HepG2 (cell line): ENCODE measurements at regions not wholly inside any gene's neighbourhood (a gene's known extent, or its start where the extent isn't known, plus 50 kb on each side); places are given as distances from the start of the nearest gene placed in this dataset.

Experiments used
- ATAC-seq: fragments of 200-7000 bp; cut with Tn5 transposase; 3 replicates; pipeline ENCODE4 v1.9.1; 2020; ENCODE audit warnings: mild to moderate bottlenecking, moderate library complexity
- BruUV-seq: library from RNA; stranded (reverse); fragments of 400-500 nt; replicated peaks from 2 replicates; lab custom pipeline; 2021; lab: Mats Ljungman, UMichigan
- CTCF ChIA-PET: fragments of 300-600 bp; formaldehyde crosslinking; extraction: SDS; loops from one replicate; lab custom pipeline; 2021; ENCODE audit warnings: low total read pairs, inconsistent platforms, low intra/inter-chr PET ratio; lab: Yijun Ruan, JAX
- POLR2A ChIA-PET: fragments of 350-600 bp; sonication (Branson Sonifier 250); formaldehyde crosslinking; loops from one replicate; lab custom pipeline; 2020; ENCODE audit warnings: antibody characterized with exemption, inconsistent platforms; lab: Yijun Ruan, JAX
- DNase-seq: peaks from one replicate; pipeline ENCODE4 v3.0.0-alpha.2; 2015; ENCODE audit warnings: low spot score
- FAIRE-seq: peaks from 3 replicates; lab custom pipeline; 2011; peaks lifted over from hg19 to GRCh38; lab: Jason Lieb, UNC
- H2AFZ ChIP-seq: one replicate; pipeline ENCODE4 v1.6.1; 2011; ENCODE audit warnings: low read length, inconsistent platforms
- H3K27ac ChIP-seq: fragments of 300-600 bp; 3 replicates; pipeline ENCODE4 v1.8.0; 2011; ENCODE audit warnings: mixed run types, mild to moderate bottlenecking, mixed read lengths, low read length, inconsistent platforms; ENCODE audit not compliant: insufficient read depth; ENCODE audit errors: extremely low read length
- H3K27me3 ChIP-seq, 2 experiments: fragments of 200-600 bp in 1 of 2; 2 replicates in 1 of 2; 3 replicates in 1 of 2; pipeline versions ENCODE4 v1.6.0 to v1.8.0; 2011; ENCODE audit warnings: low read length in 2 of 2, mild to moderate bottlenecking in 2 of 2, moderate library complexity in 2 of 2, inconsistent platforms in 1 of 2; ENCODE audit not compliant: insufficient read depth in 2 of 2, control insufficient read depth in 1 of 2
- H3K36me3 ChIP-seq, 2 experiments: fragments of 200-600 bp in 1 of 2; replicated peaks in 1 of 2; 2 replicates in 1 of 2; 3 replicates in 1 of 2; pipeline versions ENCODE4 v1.5.1 to v1.8.0; 2011; ENCODE audit warnings: low read length in 2 of 2, inconsistent platforms in 1 of 2; ENCODE audit not compliant: insufficient read depth in 2 of 2, control insufficient read depth in 1 of 2
- H3K4me1 ChIP-seq: 2 replicates; pipeline ENCODE4 v1.5.1; 2012; ENCODE audit warnings: low read length, inconsistent platforms; ENCODE audit not compliant: insufficient read depth
- H3K4me2 ChIP-seq: 2 replicates; pipeline ENCODE4 v1.6.0; 2011; ENCODE audit warnings: low read depth, low read length, inconsistent platforms
- H3K4me3 ChIP-seq, 3 experiments: fragments of 200-600 bp in 1 of 3; sonication (generic), shearing (Covaris generic) in 1 of 3; replicated peaks in 1 of 3; 2 replicates each; pipeline ENCODE4 v1.5.1; 2011 to 2016; ENCODE audit warnings: low read length in 3 of 3, inconsistent platforms in 2 of 3, low read depth in 2 of 3, mild to moderate bottlenecking in 2 of 3, control low read depth in 1 of 3, mixed read lengths in 1 of 3; ENCODE audit not compliant: insufficient read depth in 1 of 3
- H3K79me2 ChIP-seq: one replicate; pipeline ENCODE4 v1.6.1; 2011; ENCODE audit warnings: low read length, inconsistent platforms; ENCODE audit not compliant: insufficient read depth
- H3K9ac ChIP-seq: 2 replicates; pipeline ENCODE4 v1.6.0; 2011; ENCODE audit warnings: mild to moderate bottlenecking, low read depth, low read length, inconsistent platforms; ENCODE audit not compliant: insufficient read depth
- H3K9me3 ChIP-seq: 2 replicates; pipeline ENCODE4 v1.5.1; 2012; ENCODE audit warnings: mild to moderate bottlenecking, low read length
- H4K20me1 ChIP-seq: 2 replicates; pipeline ENCODE4 v1.6.0; 2011; ENCODE audit warnings: inconsistent platforms, mild to moderate bottlenecking, low read length, moderate library complexity; ENCODE audit not compliant: insufficient read depth
- BATF2 ChIP-seq: sonication (generic); formaldehyde crosslinking; IDR thresholded peaks from 2 replicates; pipeline ENCODE4 v1.8.0; 2022; ENCODE audit warnings: mild to moderate bottlenecking, missing genetic modification reagents, moderate library complexity
- BCLAF1 ChIP-seq: fragments of 450-650 bp; IDR thresholded peaks from 2 replicates; pipeline ENCODE4 v1.6.1; 2017; ENCODE audit warnings: mild to moderate bottlenecking
- HNF4G ChIP-seq, 2 experiments: sonication (generic) in 1 of 2; formaldehyde crosslinking in 1 of 2; IDR thresholded peaks; 2 replicates each; pipeline versions ENCODE4 v1.4.0 to v1.6.1; 2011 to 2020; ENCODE audit warnings: borderline replicate concordance in 2 of 2, low read depth in 2 of 2, mild to moderate bottlenecking in 2 of 2, low read length in 1 of 2, missing genetic modification reagents in 1 of 2, moderate library complexity in 1 of 2
- KDM3A ChIP-seq: IDR thresholded peaks from 2 replicates; pipeline ENCODE4 v1.6.1; 2018; ENCODE audit warnings: low read depth, missing compliant biosample characterization
- MTF1 ChIP-seq: sonication (generic); formaldehyde crosslinking; IDR thresholded peaks from 2 replicates; pipeline ENCODE4 v1.5.0; 2020; ENCODE audit warnings: missing genetic modification reagents
- MXD1 ChIP-seq: sonication (generic); formaldehyde crosslinking; IDR thresholded peaks from 2 replicates; pipeline ENCODE4 v1.4.0; 2020; ENCODE audit warnings: mild to moderate bottlenecking, missing genetic modification reagents
- PBX2 ChIP-seq: IDR thresholded peaks from 2 replicates; pipeline ENCODE4 v1.6.1; 2016; ENCODE audit warnings: control low read depth
- SATB2 ChIP-seq: sonication (generic); formaldehyde crosslinking; IDR thresholded peaks from 2 replicates; pipeline ENCODE4 v1.5.0; 2020; ENCODE audit warnings: missing genetic modification reagents
- SP5 ChIP-seq: IDR thresholded peaks from 2 replicates; pipeline ENCODE4 v1.6.1; 2016; ENCODE audit warnings: low read depth, borderline replicate concordance
- SRSF9 ChIP-seq: fragments of 200-400 bp; formaldehyde crosslinking; IDR thresholded peaks from 2 replicates; pipeline ENCODE4 v1.6.1; 2018; ENCODE audit warnings: borderline replicate concordance, mild to moderate bottlenecking, low read depth, low read length; ENCODE audit not compliant: insufficient read depth, poor library complexity, severe bottlenecking
- STAT6 ChIP-seq: sonication (generic); formaldehyde crosslinking; IDR thresholded peaks from 2 replicates; pipeline ENCODE4 v1.4.0; 2020; ENCODE audit warnings: missing genetic modification reagents, mild to moderate bottlenecking, borderline replicate concordance
- WIZ ChIP-seq: sonication (generic); formaldehyde crosslinking; IDR thresholded peaks from 2 replicates; pipeline ENCODE4 v1.5.1; 2020; ENCODE audit warnings: mild to moderate bottlenecking, missing genetic modification reagents
- ZBTB38 ChIP-seq: sonication (generic); formaldehyde crosslinking; IDR thresholded peaks from 2 replicates; pipeline ENCODE4 v1.5.1; 2020; ENCODE audit warnings: mild to moderate bottlenecking, missing genetic modification reagents
- ZFP82 ChIP-seq: sonication (generic); formaldehyde crosslinking; IDR thresholded peaks from 2 replicates; pipeline ENCODE4 v1.5.1; 2020; ENCODE audit warnings: mild to moderate bottlenecking, missing genetic modification reagents, borderline replicate concordance
- ZNF30 ChIP-seq: sonication (generic); formaldehyde crosslinking; IDR thresholded peaks from 2 replicates; pipeline ENCODE4 v1.5.0; 2020; ENCODE audit warnings: mild to moderate bottlenecking, missing genetic modification reagents
- ZNF484 ChIP-seq: sonication (generic); formaldehyde crosslinking; IDR thresholded peaks from 2 replicates; pipeline ENCODE4 v1.5.1; 2020; ENCODE audit warnings: mild to moderate bottlenecking, low read depth, missing genetic modification reagents, borderline replicate concordance
- ZNF777 ChIP-seq: sonication (generic); formaldehyde crosslinking; IDR thresholded peaks from 2 replicates; pipeline ENCODE4 v1.4.0; 2020; ENCODE audit warnings: missing genetic modification reagents
- ZNF878 ChIP-seq: sonication (generic); formaldehyde crosslinking; IDR thresholded peaks from 2 replicates; pipeline ENCODE4 v1.8.1; 2023; ENCODE audit warnings: mild to moderate bottlenecking, missing genetic modification reagents, moderate library complexity
- WGBS: methylation state at CpG from one replicate; pipeline ENCODE4 v1.1.6; 2017; ENCODE audit warnings: low lambda C conversion rate; 5-methylcytosine and 5-hydroxymethylcytosine counted together
- in situ Hi-C: cut with HindIII; loops from 2 replicates; pipeline ENCODE4 v1.10.0; 2017; ENCODE audit warnings: low pct_unique_long_range_greater_than_20kb; ENCODE audit not compliant: extremely low pct_ligation_motif_present
- intact Hi-C: fragments of 100-400 bp; cut with micrococcal nuclease; formaldehyde crosslinking; loops from one replicate; pipeline ENCODE4 v1.10.0; 2022; ENCODE audit not compliant: unreplicated experiment

- ChIA-PET CTCF (no interaction called here), POLR2A (no interaction called here)
- DNase-seq (no peak), ATAC-seq (no peak), FAIRE-seq (no peak)
- no peak overlapping the region for H3K4me3 ChIP-seq
- H3K79me2 ChIP-seq: no peaks in the 10 kb centered on the region
- no peaks in the 10 kb centered on the region for H4K20me1 ChIP-seq
- no peak overlapping the region for H3K4me2 ChIP-seq
- no peaks in the 10 kb centered on the region for H3K36me3 ChIP-seq
- no peak overlapping the region for H3K9ac ChIP-seq
- no peak for TF ChIP-seq MXD1 (CRISPR knock-in tag)
- TF ChIP-seq ZFP82: no peak
- TF ChIP-seq WIZ: no peak
- no peak for TF ChIP-seq MTF1 (CRISPR knock-in tag)
- TF ChIP-seq BATF2 (CRISPR knock-in tag): no peak
- no peak for TF ChIP-seq BCLAF1
- TF ChIP-seq SATB2 (CRISPR knock-in tag): no peak
- TF ChIP-seq STAT6: no peak
- no peak for TF ChIP-seq KDM3A (CRISPR knock-in tag)
- TF ChIP-seq SP5 (CRISPR knock-in tag): no peak
- TF ChIP-seq ZNF484 (CRISPR knock-in tag): no peak
- no peak for TF ChIP-seq HNF4G (IDR thresholded peaks at IDR 0.05; ENCODE audit: borderline replicate concordance, low read depth, low read length)
- no peak for TF ChIP-seq HNF4G (CRISPR knock-in tag; IDR thresholded peaks at IDR 0.05; ENCODE audit: borderline replicate concordance, low read depth)
- TF ChIP-seq ZNF777: no peak
- TF ChIP-seq ZNF878 (CRISPR knock-in tag): no peak
- no peak for TF ChIP-seq ZBTB38 (CRISPR knock-in tag)
- no peak for TF ChIP-seq ZNF30 (CRISPR knock-in tag)
- no peak for TF ChIP-seq PBX2 (CRISPR knock-in tag)
- TF ChIP-seq SRSF9: no peak
- no peaks in the 10 kb centered on the region for H3K9me3 ChIP-seq
- H3K27ac ChIP-seq: no peak overlapping the region
- intact Hi-C loops: no loop called here
- no peak overlapping the region for H2AFZ ChIP-seq
- no peaks in the 10 kb centered on the region for H3K27me3 ChIP-seq
- BruUV-seq: no TSS peak
- WGBS: 53% methylated on average over 5 of the region's 6 CpGs
- H3K4me1 ChIP-seq: no peaks in the 10 kb centered on the region
- in situ Hi-C loops: no loop called here
Measured at GRCh38 chr5:17147617-17148016, 69.8 kb upstream of the BASP1 start.
